Esophagus muscularis mucosa (tissue), 3 donors: ENCODE measurements at regions not wholly inside any gene's neighbourhood (a gene's known extent, or its start where the extent isn't known, plus 50 kb on each side); places are given as distances from the start of the nearest gene placed in this dataset.

ENCODE experiments used
- POLR2A ChIP-seq: fragments of 450-650 bp; IDR thresholded peaks from one replicate; pipeline ENCODE4 v1.6.1; 2017; ENCODE audit warnings: antibody characterized with exemption, moderate library complexity, mild to moderate bottlenecking, low read depth
- POLR2AphosphoS5 ChIP-seq, 2 donors: sonication (generic); formaldehyde crosslinking; IDR thresholded peaks; one replicate each; pipeline ENCODE4 v1.6.1; 2017; ENCODE audit warnings: antibody characterized with exemption in 2 of 2
- TF ChIP-seq, protein P1 (sequence below), 3 experiments: fragments of 200-600 bp in 2 of 3; fragments of 450-650 bp in 1 of 3; sonication (generic) in 2 of 3; IDR thresholded peaks; one replicate each; pipeline ENCODE4 v1.5.1; 2017 to 2019; ENCODE audit warnings: antibody characterized with exemption in 3 of 3, mild to moderate bottlenecking in 2 of 3, moderate library complexity in 1 of 3

DNA sequence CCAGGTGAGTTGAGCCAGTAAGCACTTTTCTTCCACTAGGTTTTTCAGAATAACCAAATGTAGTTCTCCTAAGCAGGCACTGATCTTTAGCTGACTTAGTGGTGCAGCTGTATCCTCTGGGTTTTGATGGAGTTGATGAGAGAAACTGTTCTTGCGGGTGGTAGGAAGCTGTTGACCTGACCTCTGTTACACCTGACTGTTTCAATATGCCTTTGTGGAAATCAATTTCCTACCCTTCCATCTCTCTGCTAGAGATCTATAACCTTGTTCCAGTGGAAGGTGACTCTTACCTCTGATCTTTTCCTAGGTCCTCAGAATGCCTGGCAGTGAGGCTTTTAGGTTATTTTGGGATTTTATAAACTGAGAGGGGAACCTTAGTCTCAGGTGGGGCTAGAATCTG lies 51.6 kb upstream of the MACF1 start:
- TF ChIP-seq, protein P1, sequence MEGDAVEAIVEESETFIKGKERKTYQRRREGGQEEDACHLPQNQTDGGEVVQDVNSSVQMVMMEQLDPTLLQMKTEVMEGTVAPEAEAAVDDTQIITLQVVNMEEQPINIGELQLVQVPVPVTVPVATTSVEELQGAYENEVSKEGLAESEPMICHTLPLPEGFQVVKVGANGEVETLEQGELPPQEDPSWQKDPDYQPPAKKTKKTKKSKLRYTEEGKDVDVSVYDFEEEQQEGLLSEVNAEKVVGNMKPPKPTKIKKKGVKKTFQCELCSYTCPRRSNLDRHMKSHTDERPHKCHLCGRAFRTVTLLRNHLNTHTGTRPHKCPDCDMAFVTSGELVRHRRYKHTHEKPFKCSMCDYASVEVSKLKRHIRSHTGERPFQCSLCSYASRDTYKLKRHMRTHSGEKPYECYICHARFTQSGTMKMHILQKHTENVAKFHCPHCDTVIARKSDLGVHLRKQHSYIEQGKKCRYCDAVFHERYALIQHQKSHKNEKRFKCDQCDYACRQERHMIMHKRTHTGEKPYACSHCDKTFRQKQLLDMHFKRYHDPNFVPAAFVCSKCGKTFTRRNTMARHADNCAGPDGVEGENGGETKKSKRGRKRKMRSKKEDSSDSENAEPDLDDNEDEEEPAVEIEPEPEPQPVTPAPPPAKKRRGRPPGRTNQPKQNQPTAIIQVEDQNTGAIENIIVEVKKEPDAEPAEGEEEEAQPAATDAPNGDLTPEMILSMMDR (IDR thresholded peaks at IDR 0.05), result no peak
- TF ChIP-seq POLR2AphosphoS5 (IDR thresholded peaks at IDR 0.05) (no peak), POLR2A (no peak)
